SK-N-SH (cell line): ENCODE measurements at regions not wholly inside any gene's neighbourhood (a gene's known extent, or its start where the extent isn't known, plus 50 kb on each side); places are given as distances from the start of the nearest gene placed in this dataset.

Source experiments
- CTCF ChIA-PET: fragments of 300-600, 350-600 bp; formaldehyde crosslinking; extraction: SDS; loops from one replicate; lab custom pipeline; 2021; lab: Yijun Ruan, JAX
- POLR2A ChIA-PET: fragments of 350-600 bp; sonication (Branson Sonifier 250); formaldehyde crosslinking; extraction: SDS; loops from one replicate; lab custom pipeline; 2020; ENCODE audit warnings: antibody characterized with exemption, inconsistent platforms; lab: Yijun Ruan, JAX
- DNase-seq: peaks from one replicate; pipeline ENCODE4 v3.0.0; 2012
- H2AFZ ChIP-seq: fragments of 200-600 bp; sonication (generic); 2 replicates; pipeline ENCODE4 v1.8.1; 2016; ENCODE audit warnings: antibody characterized with exemption, mild to moderate bottlenecking, low read depth
- H3F3A ChIP-seq: fragments of 200-600 bp; sonication (generic); replicated peaks from 2 replicates; pipeline ENCODE3; 2016; ENCODE audit warnings: antibody characterized with exemption, mild to moderate bottlenecking; ENCODE audit not compliant: insufficient read depth
- H3K27ac ChIP-seq, 2 experiments: fragments of 200-500 bp in 1 of 2; fragments of 200-600 bp in 1 of 2; sonication (Bioruptor generic) in 1 of 2; sonication (generic), shearing (Covaris generic) in 1 of 2; 2 replicates each; pipeline versions ENCODE4 v1.5.1 to v1.6.1; 2014 to 2016; ENCODE audit warnings: low read depth in 2 of 2, inconsistent platforms in 1 of 2, low read length in 1 of 2, mild to moderate bottlenecking in 1 of 2, mixed read lengths in 1 of 2
- H3K27me3 ChIP-seq: fragments of 200-600 bp; sonication (generic), shearing (Covaris generic); 2 replicates; pipeline ENCODE4 v1.6.1; 2016; ENCODE audit warnings: mixed run types; ENCODE audit not compliant: insufficient read depth
- H3K36me3 ChIP-seq, 2 experiments: fragments of 200-500 bp in 1 of 2; fragments of 200-600 bp in 1 of 2; sonication (Bioruptor generic) in 1 of 2; sonication (generic) in 1 of 2; replicated peaks in 1 of 2; 2 replicates each; pipeline versions ENCODE3 to v1.5.1; 2014 to 2016; ENCODE audit warnings: low read length in 1 of 2, mild to moderate bottlenecking in 1 of 2; ENCODE audit not compliant: insufficient read depth in 2 of 2, control insufficient read depth in 1 of 2
- H3K4me1 ChIP-seq, 2 experiments: fragments of 200-500 bp in 1 of 2; fragments of 200-600 bp in 1 of 2; sonication (Bioruptor generic) in 1 of 2; sonication (generic), shearing (Covaris generic) in 1 of 2; 2 replicates each; pipeline versions ENCODE4 v1.5.1 to v1.6.1; 2014 to 2016; ENCODE audit warnings: low read depth in 1 of 2, low read length in 1 of 2, mixed run types in 1 of 2; ENCODE audit not compliant: insufficient read depth in 2 of 2, control insufficient read depth in 1 of 2
- H3K4me2 ChIP-seq: fragments of 200-600 bp; sonication (generic), shearing (Covaris generic); 2 replicates; pipeline ENCODE4 v1.6.1; 2017; ENCODE audit warnings: mixed run types
- H3K4me3 ChIP-seq, 2 experiments: fragments of 200-500 bp in 1 of 2; fragments of 200-600 bp in 1 of 2; sonication (Bioruptor generic) in 1 of 2; sonication (generic), shearing (Covaris generic) in 1 of 2; 2 replicates each; pipeline versions ENCODE4 v1.5.1 to v1.8.1; 2014 to 2016; ENCODE audit warnings: low read depth in 2 of 2, inconsistent platforms in 1 of 2, low read length in 1 of 2, mild to moderate bottlenecking in 1 of 2, mixed read lengths in 1 of 2, moderate library complexity in 1 of 2
- H3K79me2 ChIP-seq: fragments of 200-600 bp; sonication (generic); 2 replicates; pipeline ENCODE4 v1.8.1; 2017; ENCODE audit warnings: mild to moderate bottlenecking; ENCODE audit not compliant: insufficient read depth
- H3K9ac ChIP-seq: fragments of 200-600 bp; sonication (generic); 2 replicates; pipeline ENCODE4 v1.6.1; 2017; ENCODE audit warnings: mixed run types
- H3K9me2 ChIP-seq: fragments of 200-600 bp; sonication (generic); 2 replicates; pipeline ENCODE4 v1.6.1; 2017; ENCODE audit warnings: mixed run types
- H3K9me3 ChIP-seq: fragments of 200-600 bp; sonication (generic); 2 replicates; pipeline ENCODE4 v1.6.1; 2017; ENCODE audit warnings: mixed run types, mild to moderate bottlenecking, moderate library complexity
- H4K20me1 ChIP-seq: fragments of 200-600 bp; sonication (generic); 2 replicates; pipeline ENCODE4 v1.6.1; 2017; ENCODE audit warnings: mild to moderate bottlenecking, mixed run types; ENCODE audit not compliant: insufficient read depth
- ELF1 ChIP-seq: IDR thresholded peaks from 2 replicates; pipeline ENCODE4 v1.4.0; 2012
- EP300 ChIP-seq, 2 experiments: IDR thresholded peaks; 2 replicates each; pipeline versions ENCODE4 v1.4.0 to v1.6.1; 2012; ENCODE audit warnings: borderline replicate concordance in 1 of 2, low read depth in 1 of 2, low read length in 1 of 2
- FOXJ3 ChIP-seq: sonication (generic); formaldehyde crosslinking; IDR thresholded peaks from 2 replicates; pipeline ENCODE4 v1.5.1; 2020; ENCODE audit warnings: mild to moderate bottlenecking, missing genetic modification reagents
- FOXM1 ChIP-seq: IDR thresholded peaks from 2 replicates; pipeline ENCODE4 v1.4.0; 2012; ENCODE audit warnings: low read depth, mild to moderate bottlenecking
- GABPA ChIP-seq: IDR thresholded peaks from 2 replicates; pipeline ENCODE4 v1.4.0; 2012; ENCODE audit warnings: low read depth, mild to moderate bottlenecking
- GATA2 ChIP-seq: sonication (generic); formaldehyde crosslinking; IDR thresholded peaks from 2 replicates; pipeline ENCODE4 v1.5.0; 2020; ENCODE audit warnings: mild to moderate bottlenecking, missing genetic modification reagents
- NRF1 ChIP-seq: IDR thresholded peaks from 2 replicates; pipeline ENCODE4 v1.6.1; 2012; ENCODE audit warnings: low read depth, mild to moderate bottlenecking, low read length
- SIN3A ChIP-seq: IDR thresholded peaks from 2 replicates; pipeline ENCODE4 v1.6.1; 2012; ENCODE audit warnings: low read depth, mild to moderate bottlenecking, low read length, moderate library complexity, borderline replicate concordance
- TCF12 ChIP-seq: IDR thresholded peaks from 2 replicates; pipeline ENCODE4 v1.4.0; 2012
- TEAD4 ChIP-seq: IDR thresholded peaks from 2 replicates; pipeline ENCODE4 v1.4.0; 2012; ENCODE audit warnings: mild to moderate bottlenecking, borderline replicate concordance; ENCODE audit not compliant: insufficient read depth
- WGBS: methylation state at CpG from one replicate; pipeline ENCODE4 v1.1.6; 2017; ENCODE audit warnings: low lambda C conversion rate; 5-methylcytosine and 5-hydroxymethylcytosine counted together
- TF ChIP-seq, protein P1 (sequence below): IDR thresholded peaks from 2 replicates; pipeline ENCODE4 v1.6.1; 2012; ENCODE audit warnings: mild to moderate bottlenecking, low read depth, low read length, moderate library complexity
- TF ChIP-seq, protein P2 (sequence below): IDR thresholded peaks from 2 replicates; pipeline ENCODE4 v1.4.0; 2012; ENCODE audit warnings: low read depth, borderline replicate concordance
- TF ChIP-seq, protein P3 (sequence below): IDR thresholded peaks from 2 replicates; pipeline ENCODE4; 2012

DNA sequence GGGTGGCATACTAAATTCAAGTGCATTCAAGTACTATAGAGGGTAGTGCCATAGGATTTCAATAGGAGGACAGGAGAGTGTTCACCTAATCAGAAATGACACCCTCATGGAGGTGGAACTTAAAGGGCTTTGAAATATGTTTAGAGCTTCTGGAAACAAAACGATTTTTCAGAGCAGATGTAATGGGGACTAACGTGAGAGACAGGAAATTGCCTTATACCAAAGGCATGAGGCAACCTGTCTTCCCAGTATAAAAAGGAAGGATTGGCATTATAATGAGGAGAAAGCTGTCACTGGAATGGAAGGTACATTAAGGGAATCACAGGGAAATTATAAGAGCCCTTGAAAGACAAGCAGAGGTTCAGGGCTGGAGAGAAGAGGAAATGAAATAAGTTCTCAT is 116.3 kb upstream of the PNPLA4 start:
- no peaks in the 10 kb centered on the region for H3K27me3 ChIP-seq
- H3K4me2 ChIP-seq: no peak overlapping the region
- ChIA-PET CTCF (no interaction called here), POLR2A (no interaction called here)
- no peaks in the 10 kb centered on the region for H4K20me1 ChIP-seq
- H3K4me1 ChIP-seq: no peaks in the 10 kb centered on the region; a peak in 1 of 4 replicates
- H3F3A ChIP-seq: no peaks in the 10 kb centered on the region
- H3K9me3 ChIP-seq: no peaks in the 10 kb centered on the region
- no peak overlapping the region for H3K9ac ChIP-seq
- 15% methylated on average over 2 of the region's 2 CpGs for WGBS
- H3K79me2 ChIP-seq: no peaks in the 10 kb centered on the region
- no peaks in the 10 kb centered on the region for H3K9me2 ChIP-seq
- no peak overlapping the region for H3K27ac ChIP-seq
- H3K36me3 ChIP-seq: no peaks in the 10 kb centered on the region
- no peak overlapping the region for H2AFZ ChIP-seq
- TF ChIP-seq FOXJ3: no peak
- TF ChIP-seq, protein P1, sequence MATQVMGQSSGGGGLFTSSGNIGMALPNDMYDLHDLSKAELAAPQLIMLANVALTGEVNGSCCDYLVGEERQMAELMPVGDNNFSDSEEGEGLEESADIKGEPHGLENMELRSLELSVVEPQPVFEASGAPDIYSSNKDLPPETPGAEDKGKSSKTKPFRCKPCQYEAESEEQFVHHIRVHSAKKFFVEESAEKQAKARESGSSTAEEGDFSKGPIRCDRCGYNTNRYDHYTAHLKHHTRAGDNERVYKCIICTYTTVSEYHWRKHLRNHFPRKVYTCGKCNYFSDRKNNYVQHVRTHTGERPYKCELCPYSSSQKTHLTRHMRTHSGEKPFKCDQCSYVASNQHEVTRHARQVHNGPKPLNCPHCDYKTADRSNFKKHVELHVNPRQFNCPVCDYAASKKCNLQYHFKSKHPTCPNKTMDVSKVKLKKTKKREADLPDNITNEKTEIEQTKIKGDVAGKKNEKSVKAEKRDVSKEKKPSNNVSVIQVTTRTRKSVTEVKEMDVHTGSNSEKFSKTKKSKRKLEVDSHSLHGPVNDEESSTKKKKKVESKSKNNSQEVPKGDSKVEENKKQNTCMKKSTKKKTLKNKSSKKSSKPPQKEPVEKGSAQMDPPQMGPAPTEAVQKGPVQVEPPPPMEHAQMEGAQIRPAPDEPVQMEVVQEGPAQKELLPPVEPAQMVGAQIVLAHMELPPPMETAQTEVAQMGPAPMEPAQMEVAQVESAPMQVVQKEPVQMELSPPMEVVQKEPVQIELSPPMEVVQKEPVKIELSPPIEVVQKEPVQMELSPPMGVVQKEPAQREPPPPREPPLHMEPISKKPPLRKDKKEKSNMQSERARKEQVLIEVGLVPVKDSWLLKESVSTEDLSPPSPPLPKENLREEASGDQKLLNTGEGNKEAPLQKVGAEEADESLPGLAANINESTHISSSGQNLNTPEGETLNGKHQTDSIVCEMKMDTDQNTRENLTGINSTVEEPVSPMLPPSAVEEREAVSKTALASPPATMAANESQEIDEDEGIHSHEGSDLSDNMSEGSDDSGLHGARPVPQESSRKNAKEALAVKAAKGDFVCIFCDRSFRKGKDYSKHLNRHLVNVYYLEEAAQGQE: no peak
- TF ChIP-seq FOXM1: no peak
- TF ChIP-seq, protein P2, sequence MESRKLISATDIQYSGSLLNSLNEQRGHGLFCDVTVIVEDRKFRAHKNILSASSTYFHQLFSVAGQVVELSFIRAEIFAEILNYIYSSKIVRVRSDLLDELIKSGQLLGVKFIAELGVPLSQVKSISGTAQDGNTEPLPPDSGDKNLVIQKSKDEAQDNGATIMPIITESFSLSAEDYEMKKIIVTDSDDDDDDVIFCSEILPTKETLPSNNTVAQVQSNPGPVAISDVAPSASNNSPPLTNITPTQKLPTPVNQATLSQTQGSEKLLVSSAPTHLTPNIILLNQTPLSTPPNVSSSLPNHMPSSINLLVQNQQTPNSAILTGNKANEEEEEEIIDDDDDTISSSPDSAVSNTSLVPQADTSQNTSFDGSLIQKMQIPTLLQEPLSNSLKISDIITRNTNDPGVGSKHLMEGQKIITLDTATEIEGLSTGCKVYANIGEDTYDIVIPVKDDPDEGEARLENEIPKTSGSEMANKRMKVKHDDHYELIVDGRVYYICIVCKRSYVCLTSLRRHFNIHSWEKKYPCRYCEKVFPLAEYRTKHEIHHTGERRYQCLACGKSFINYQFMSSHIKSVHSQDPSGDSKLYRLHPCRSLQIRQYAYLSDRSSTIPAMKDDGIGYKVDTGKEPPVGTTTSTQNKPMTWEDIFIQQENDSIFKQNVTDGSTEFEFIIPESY: no peak
- TF ChIP-seq ELF1: no peak
- TF ChIP-seq GATA2 (CRISPR knock-in tag): no peak
- TF ChIP-seq, protein P3, sequence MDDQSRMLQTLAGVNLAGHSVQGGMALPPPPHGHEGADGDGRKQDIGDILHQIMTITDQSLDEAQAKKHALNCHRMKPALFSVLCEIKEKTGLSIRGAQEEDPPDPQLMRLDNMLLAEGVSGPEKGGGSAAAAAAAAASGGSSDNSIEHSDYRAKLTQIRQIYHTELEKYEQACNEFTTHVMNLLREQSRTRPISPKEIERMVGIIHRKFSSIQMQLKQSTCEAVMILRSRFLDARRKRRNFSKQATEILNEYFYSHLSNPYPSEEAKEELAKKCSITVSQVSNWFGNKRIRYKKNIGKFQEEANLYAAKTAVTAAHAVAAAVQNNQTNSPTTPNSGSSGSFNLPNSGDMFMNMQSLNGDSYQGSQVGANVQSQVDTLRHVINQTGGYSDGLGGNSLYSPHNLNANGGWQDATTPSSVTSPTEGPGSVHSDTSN: no peak
- H3K4me3 ChIP-seq: no peak overlapping the region
- DNase-seq: no peak

DNA sequence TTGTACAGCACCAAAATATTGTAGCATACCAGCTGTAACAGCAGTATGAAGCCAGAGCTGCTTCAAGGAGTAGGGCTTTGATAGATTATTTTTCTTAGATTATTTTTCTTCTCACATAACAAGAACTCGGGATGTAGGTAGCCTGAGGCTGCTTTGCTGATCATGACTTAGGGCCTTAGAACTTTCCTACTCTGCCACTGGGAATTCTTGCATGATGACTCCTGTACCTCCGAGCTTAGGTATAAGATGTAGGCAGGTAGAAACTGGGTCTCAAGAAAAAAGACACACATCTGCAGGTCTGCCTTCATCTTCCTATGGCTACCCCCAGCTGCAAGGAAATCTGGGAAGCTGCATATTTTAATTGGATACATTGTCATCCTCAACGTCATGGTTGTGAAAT is 115.9 kb upstream of the PNPLA4 start:
- ChIA-PET POLR2A (no interaction called here), CTCF (no interaction called here)
- 17% methylated on average over 3 of the region's 3 CpGs for WGBS
- Histone ChIP-seq H3K27me3 (no peaks in the 10 kb centered on the region), H4K20me1 (no peaks in the 10 kb centered on the region), H3K4me2 (no peak overlapping the region), H3K9me3 (no peaks in the 10 kb centered on the region), H3K9me2 (no peaks in the 10 kb centered on the region), H3K79me2 (no peaks in the 10 kb centered on the region), H3K27ac (no peak overlapping the region), H3K4me3 (no peak overlapping the region), H3K36me3 (no peaks in the 10 kb centered on the region), H2AFZ (no peak overlapping the region), H3K9ac (no peak overlapping the region), H3K4me1 (no peaks in the 10 kb centered on the region; a peak in 1 of 4 replicates), H3F3A (no peaks in the 10 kb centered on the region)
- no peak for DNase-seq
- TF ChIP-seq ELF1 (no peak), GATA2 (CRISPR knock-in tag) (no peak), GABPA (no peak), SIN3A (no peak), EP300 (IDR thresholded peaks at IDR 0.05; ENCODE audit: borderline replicate concordance in 1 of 2, low read depth in 1 of 2, low read length in 1 of 2) (no peak), TEAD4 (no peak), NRF1 (no peak), TCF12 (no peak)
- TF ChIP-seq, protein P2: no peak
- TF ChIP-seq, protein P3: no peak
- TF ChIP-seq, protein P1: no peak
